Astrocyte (in vitro differentiated cells and primary cell): ENCODE measurements at regions not wholly inside any gene's neighbourhood (a gene's known extent, or its start where the extent isn't known, plus 50 kb on each side); places are given as distances from the start of the nearest gene placed in this dataset.
A peak's percentile ranks its signal among the peaks of the same experiment; 100 is the strongest.

ENCODE experiments used
- DNase-seq: peaks from one replicate; pipeline ENCODE4 v3.0.0-alpha.2; 2010; ENCODE audit warnings: low read depth
- FAIRE-seq: peaks from 2 replicates; lab custom pipeline; 2011; peaks lifted over from hg19 to GRCh38; lab: Jason Lieb, UNC
- H2AFZ ChIP-seq: 2 replicates; pipeline ENCODE4 v1.6.0; 2012; ENCODE audit warnings: low read depth, low read length, inconsistent platforms
- H3K27ac ChIP-seq: 2 replicates; pipeline ENCODE4 v1.5.1; 2011; ENCODE audit warnings: low read depth, low read length, inconsistent platforms
- H3K27me3 ChIP-seq: 2 replicates; pipeline ENCODE4 v1.6.0; 2011; ENCODE audit warnings: low read length, inconsistent platforms; ENCODE audit not compliant: insufficient read depth
- H3K36me3 ChIP-seq: 2 replicates; pipeline ENCODE4 v1.5.1; 2011; ENCODE audit warnings: low read length, inconsistent platforms; ENCODE audit not compliant: insufficient read depth
- H3K4me1 ChIP-seq: 2 replicates; pipeline ENCODE4 v1.5.1; 2011; ENCODE audit warnings: low read length, inconsistent platforms; ENCODE audit not compliant: insufficient read depth
- H3K4me2 ChIP-seq: 2 replicates; pipeline ENCODE4 v1.6.0; 2012; ENCODE audit warnings: low read length, inconsistent platforms
- H3K4me3 ChIP-seq: 2 replicates; pipeline ENCODE4 v1.5.1; 2011; ENCODE audit warnings: low read depth, mild to moderate bottlenecking, low read length, inconsistent platforms; ENCODE audit not compliant: insufficient read depth
- H3K79me2 ChIP-seq: 2 replicates; pipeline ENCODE4 v1.6.0; 2012; ENCODE audit warnings: mild to moderate bottlenecking, low read length, inconsistent platforms; ENCODE audit not compliant: insufficient read depth
- H3K9ac ChIP-seq: 2 replicates; pipeline ENCODE4 v1.6.0; 2012; ENCODE audit warnings: mild to moderate bottlenecking, low read length, inconsistent platforms
- H3K9me3 ChIP-seq: 2 replicates; pipeline ENCODE4 v1.5.1; 2012; ENCODE audit warnings: low read depth, mild to moderate bottlenecking, low read length, inconsistent platforms; ENCODE audit not compliant: insufficient read depth
- H4K20me1 ChIP-seq: 2 replicates; pipeline ENCODE4 v1.6.0; 2012; ENCODE audit warnings: low read length, inconsistent platforms; ENCODE audit not compliant: insufficient read depth
- H3K27ac Mint-ChIP-seq: one replicate; pipeline ENCODE4 v1.8.0; 2021; ENCODE audit warnings: mild to moderate bottlenecking, mixed read lengths; ENCODE audit not compliant: unreplicated experiment
- H3K27me3 Mint-ChIP-seq: one replicate; pipeline ENCODE4 v1.8.0; 2021; ENCODE audit warnings: low read depth, mixed read lengths; ENCODE audit not compliant: unreplicated experiment
- H3K36me3 Mint-ChIP-seq: one replicate; pipeline ENCODE4 v1.8.0; 2021; ENCODE audit warnings: low read depth, mixed read lengths; ENCODE audit not compliant: unreplicated experiment
- H3K4me1 Mint-ChIP-seq: one replicate; pipeline ENCODE4 v1.8.0; 2021; ENCODE audit warnings: low read depth, mixed read lengths; ENCODE audit not compliant: unreplicated experiment
- H3K4me3 Mint-ChIP-seq: one replicate; pipeline ENCODE4 v1.8.0; 2021; ENCODE audit warnings: mild to moderate bottlenecking, moderate library complexity, mixed read lengths; ENCODE audit not compliant: unreplicated experiment
- H3K9me3 Mint-ChIP-seq: one replicate; pipeline ENCODE4 v1.8.0; 2021; ENCODE audit warnings: mild to moderate bottlenecking, mixed read lengths; ENCODE audit not compliant: unreplicated experiment
- CTCF ChIP-seq: IDR thresholded peaks from 2 replicates; pipeline ENCODE4 v1.5.1; 2011; ENCODE audit warnings: low read depth, mild to moderate bottlenecking, inconsistent platforms, low read length, moderate library complexity; ENCODE audit not compliant: insufficient read depth
- EZH2 ChIP-seq: IDR thresholded peaks from 2 replicates; pipeline ENCODE4 v1.6.1; 2012; ENCODE audit warnings: mild to moderate bottlenecking, low read length, inconsistent platforms; ENCODE audit not compliant: insufficient read depth

GRCh38 chr2:173708806-173709205, 256.4 kb downstream of the SP3 start:
- no peak for TF ChIP-seq CTCF
- no peak for TF ChIP-seq EZH2
- Mint-ChIP-seq H3K9me3 (no peaks in the 10 kb centered on the region), H3K27me3 (peaks cover 2% of the 10 kb centered on the region), H3K27ac (no peak overlapping the region), H3K36me3 (no peaks in the 10 kb centered on the region), H3K4me3 (no peak overlapping the region), H3K4me1 (peaks cover 8% of the 10 kb centered on the region)
- no peaks in the 10 kb centered on the region for H3K27me3 ChIP-seq
- no peak overlapping the region for H3K27ac ChIP-seq
- no peak overlapping the region for H3K4me3 ChIP-seq
- FAIRE-seq (no peak), DNase-seq (no peak)
- H2AFZ ChIP-seq = no peak overlapping the region
- no peaks in the 10 kb centered on the region for H3K36me3 ChIP-seq
- no peaks in the 10 kb centered on the region for H3K9me3 ChIP-seq
- H3K9ac ChIP-seq = no peak overlapping the region
- H3K79me2 ChIP-seq = no peaks in the 10 kb centered on the region
- H3K4me2 ChIP-seq = no peak overlapping the region
- H4K20me1 ChIP-seq = no peaks in the 10 kb centered on the region
- no peaks in the 10 kb centered on the region for H3K4me1 ChIP-seq

GRCh38 chr2:173711816-173712215, 253.4 kb downstream of the SP3 start:
- Histone ChIP-seq H3K4me1 (no peaks in the 10 kb centered on the region), H3K9ac (no peak overlapping the region), H3K36me3 (no peaks in the 10 kb centered on the region), H4K20me1 (no peaks in the 10 kb centered on the region), H3K4me3 (no peak overlapping the region), H3K27me3 (no peaks in the 10 kb centered on the region), H3K4me2 (no peak overlapping the region), H3K9me3 (no peaks in the 10 kb centered on the region), H2AFZ (no peak overlapping the region), H3K79me2 (no peaks in the 10 kb centered on the region), H3K27ac (no peak overlapping the region)
- FAIRE-seq (no peak), DNase-seq (no peak)
- Mint-ChIP-seq H3K27ac (no peak overlapping the region), H3K27me3 (peaks cover 2% of the 10 kb centered on the region), H3K9me3 (no peaks in the 10 kb centered on the region), H3K4me3 (no peak overlapping the region), H3K4me1 (peaks cover 8% of the 10 kb centered on the region), H3K36me3 (no peaks in the 10 kb centered on the region)
- no peak for TF ChIP-seq EZH2
- TF ChIP-seq CTCF = no peak

GRCh38 chr2:173713904-173714555, 251.1 kb downstream of the SP3 start:
- peak; percentile 39 for FAIRE-seq
- H3K36me3 Mint-ChIP-seq = no peaks in the 10 kb centered on the region
- H4K20me1 ChIP-seq = no peaks in the 10 kb centered on the region

More at GRCh38 chr2:173713904-173714555, 251.1 kb downstream of the SP3 start:
- Histone ChIP-seq H3K4me1 (no peaks in the 10 kb centered on the region), H3K9me3 (no peaks in the 10 kb centered on the region), H3K9ac (no peak overlapping the region), H2AFZ (no peak overlapping the region), H3K36me3 (no peaks in the 10 kb centered on the region), H3K27ac (no peak overlapping the region), H3K4me2 (no peak overlapping the region), H3K79me2 (no peaks in the 10 kb centered on the region), H3K4me3 (no peak overlapping the region), H3K27me3 (no peaks in the 10 kb centered on the region)
- TF ChIP-seq EZH2 = no peak
- peaks cover 10% of the 10 kb centered on the region for H3K4me1 Mint-ChIP-seq
- no peak overlapping the region for H3K27ac Mint-ChIP-seq
- H3K4me3 Mint-ChIP-seq = no peak overlapping the region
- H3K27me3 Mint-ChIP-seq = peaks cover 10% of the 10 kb centered on the region
- no peak for DNase-seq
- peaks cover 3% of the 10 kb centered on the region for H3K9me3 Mint-ChIP-seq
